ENCODE measurements at regions not wholly inside any gene's neighbourhood (a gene's known extent, or its start where the extent isn't known, plus 50 kb on each side); places are given as distances from the start of the nearest gene placed in this dataset.
A peak's percentile ranks its signal among the peaks of the same experiment; 100 is the strongest.
"Not testable (repeated sequence)": the region's sequence is repeated elsewhere in the genome, so short reads cannot be mapped to it uniquely, and the experiment has no call there.

DNA sequence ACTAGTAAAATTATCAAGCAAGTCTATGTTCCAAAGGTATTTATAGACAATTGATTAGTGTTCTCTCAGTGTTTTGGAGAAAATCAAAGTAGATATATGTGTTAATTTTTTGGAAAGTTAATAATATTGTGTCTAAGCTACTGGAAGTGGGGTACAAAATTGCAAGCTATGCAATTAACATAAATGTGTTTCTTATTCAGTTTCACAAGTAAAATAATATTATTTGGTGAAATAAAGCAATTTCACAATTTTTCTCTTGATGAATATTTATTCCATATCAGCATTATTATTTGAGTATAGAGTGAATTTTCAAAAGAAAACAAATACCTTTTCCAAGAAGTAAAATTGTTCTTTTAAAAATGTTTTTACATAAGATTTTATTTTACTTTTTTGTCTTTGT lies 1047.7 kb downstream of the TBL1XR1 start:
- no peak for DNase-seq

DNA sequence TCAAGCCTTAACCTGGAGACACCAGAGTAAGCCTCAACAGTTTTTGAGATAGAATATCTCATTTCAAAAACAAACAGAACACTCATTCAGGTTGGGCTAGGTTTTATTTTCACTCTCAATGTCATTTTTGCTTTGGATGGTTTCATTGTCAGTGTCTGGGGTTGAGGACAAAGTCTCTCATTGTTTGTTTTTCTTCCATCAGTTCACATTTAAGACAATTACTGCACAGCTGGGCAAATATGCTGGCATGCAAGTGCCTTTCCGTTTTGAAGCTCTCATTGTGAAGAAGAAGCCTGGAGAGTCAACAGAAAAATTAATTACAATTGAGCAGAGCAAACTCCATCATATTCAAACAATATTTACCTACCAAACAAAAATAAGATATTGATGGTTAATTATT lies 1050.0 kb downstream of the TBL1XR1 start:
- DNase-seq: peak; percentile 98

DNA sequence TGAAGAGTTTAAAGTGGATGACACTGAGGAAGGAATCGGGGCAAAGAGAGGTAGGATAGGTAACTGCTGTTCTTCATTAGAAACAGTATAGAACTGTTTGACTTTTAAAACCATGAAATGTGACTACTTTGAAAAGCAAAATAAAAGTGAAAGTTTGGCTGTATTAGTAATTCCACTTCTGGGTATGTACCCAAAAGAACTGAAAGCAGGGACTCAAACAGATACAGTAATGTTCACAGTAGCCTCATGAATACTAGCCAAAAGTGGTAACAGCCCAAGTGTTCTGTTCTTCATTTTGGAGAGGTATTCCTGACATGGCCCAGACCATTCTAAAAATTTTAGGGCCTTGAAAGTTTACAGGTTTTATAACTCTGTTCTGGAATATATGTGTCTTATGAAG lies 1055.4 kb downstream of the TBL1XR1 start:
- no peak for DNase-seq

DNA sequence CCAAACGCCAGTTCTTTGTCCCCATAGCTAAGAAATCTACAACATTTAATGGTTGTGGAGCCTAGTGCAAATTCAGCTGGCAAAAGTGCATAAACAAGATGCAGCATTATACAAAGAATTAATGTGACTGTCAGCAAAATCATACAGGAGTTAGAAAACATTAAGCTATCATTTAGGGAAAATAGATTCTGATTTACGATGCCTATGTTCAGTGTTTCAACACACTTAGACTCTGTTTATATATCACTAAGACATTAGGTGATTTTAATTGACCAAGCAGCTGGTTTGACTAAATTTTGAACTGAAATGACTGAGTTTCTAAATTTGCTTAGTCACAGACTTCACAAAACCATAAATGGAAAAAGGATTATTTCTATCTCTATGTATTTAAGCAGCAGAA lies 1076.8 kb downstream of the TBL1XR1 start:
- peak; percentile 93 for DNase-seq

DNA sequence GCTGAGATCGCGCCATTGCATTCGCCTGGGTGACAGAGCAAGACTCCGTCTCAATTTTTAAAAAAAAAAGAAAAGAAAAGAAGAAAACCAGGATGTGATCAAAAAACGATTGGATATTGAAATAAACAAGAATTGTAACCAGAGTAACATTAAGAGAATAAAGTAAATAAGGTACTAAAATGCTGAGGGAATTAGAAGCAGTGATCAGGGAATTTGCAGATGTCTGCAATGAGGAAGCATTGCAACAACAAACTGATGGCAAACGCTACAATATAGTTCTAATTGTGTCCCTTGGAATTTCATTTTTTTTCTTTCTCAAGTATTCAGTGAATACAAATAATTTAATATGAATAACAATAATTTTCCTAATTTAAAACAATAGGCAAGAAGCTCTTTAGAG lies 1077.5 kb downstream of the TBL1XR1 start:
- DNase-seq: peak; percentile 47

DNA sequence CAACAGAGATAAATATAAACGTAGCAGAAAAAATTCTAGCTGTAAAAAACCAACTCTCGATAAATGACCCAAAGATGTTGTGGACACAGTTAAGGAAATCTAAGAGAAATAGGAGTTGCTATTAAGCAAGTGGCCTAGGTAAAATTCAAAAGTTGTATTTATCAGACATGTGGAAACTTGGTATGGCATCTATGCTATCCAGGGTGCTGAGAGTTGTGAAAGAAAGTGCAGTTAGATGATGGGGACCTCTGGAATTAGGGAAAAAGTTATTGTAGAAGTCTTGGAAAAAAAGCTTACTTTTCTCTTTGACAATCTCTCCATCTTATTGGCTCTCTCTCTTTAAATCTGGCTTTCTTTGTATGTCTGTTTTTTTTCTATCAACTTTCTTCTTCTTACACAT lies 1090.9 kb downstream of the TBL1XR1 start:
- no peak for DNase-seq

DNA sequence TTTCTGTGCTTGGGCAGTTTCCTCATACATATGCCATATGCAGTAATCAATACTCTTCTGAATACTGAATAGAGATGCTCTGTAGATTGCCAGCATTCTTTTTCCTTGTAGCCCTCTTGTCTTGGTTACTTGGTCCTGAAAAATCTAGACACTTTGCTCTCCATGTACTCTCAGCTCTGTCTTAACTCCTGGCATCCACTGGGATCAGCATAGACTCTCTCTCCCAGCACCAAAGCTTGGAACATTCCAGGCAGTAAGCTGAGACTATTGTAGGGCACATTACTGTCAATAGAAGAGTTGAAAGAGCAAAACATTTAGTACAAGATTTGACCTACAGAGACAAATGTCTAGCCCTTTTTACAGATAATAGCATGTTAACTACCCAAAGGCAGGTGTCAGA lies 1100.3 kb downstream of the TBL1XR1 start:
- peak; percentile 59 for DNase-seq

DNA sequence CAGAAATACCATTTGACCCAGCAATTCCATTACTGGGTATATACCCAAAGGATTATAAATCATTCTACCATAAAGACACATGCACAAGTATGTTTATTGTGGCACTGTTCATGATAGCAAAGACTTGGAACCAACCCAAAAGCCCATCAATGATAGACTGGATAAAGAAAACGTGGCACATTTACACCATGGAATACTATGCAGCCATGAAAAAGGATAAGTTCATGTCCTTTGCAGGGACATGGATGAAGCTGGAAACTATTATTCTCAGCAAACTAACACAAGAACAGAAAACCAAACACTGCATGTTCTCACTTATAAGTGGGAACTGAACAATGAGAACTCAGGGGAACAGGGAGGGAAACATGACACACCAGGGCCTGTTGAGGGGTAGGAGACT lies 1103.4 kb downstream of the TBL1XR1 start:
- DNase-seq: not testable (repeated sequence)

DNA sequence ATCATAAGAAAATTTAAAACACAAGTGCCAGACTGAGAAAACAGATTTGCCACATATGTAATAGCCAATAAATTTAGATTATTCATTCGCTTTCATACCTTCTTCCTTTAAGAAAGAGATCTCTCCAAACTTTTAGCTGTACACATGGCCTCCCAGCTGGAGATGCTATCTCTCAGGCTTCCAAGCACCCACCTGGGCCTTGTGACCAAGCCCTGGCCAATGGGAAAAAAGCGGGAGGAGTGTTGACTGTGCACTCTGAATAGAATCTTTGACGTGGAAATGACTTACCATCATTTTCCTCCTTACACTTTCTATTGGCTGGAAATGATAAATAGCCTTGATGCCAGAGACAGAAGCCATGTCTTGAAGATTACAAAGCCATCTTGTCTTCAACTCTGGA lies 1106.6 kb downstream of the TBL1XR1 start:
- no peak for DNase-seq

DNA sequence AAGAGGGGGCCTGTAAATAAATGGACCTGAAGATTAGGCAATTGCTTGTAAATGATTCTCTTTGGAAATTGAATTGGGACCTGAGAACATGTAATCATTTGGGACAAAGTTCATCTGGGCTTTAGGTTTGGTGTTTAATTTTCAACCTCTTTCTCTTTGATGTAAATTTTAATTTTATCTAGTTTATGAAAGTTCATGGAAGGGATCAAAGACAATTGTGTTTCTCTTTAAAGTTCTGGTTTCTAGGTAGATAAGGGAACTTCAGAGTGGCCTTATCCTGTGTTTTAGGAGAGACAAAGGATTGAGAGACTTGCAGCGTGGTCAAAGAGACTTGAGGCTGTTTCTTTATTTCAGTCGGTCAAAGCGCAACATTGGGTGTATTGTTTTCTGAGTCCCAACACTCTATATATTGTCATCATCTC lies 1108.3 kb downstream of the TBL1XR1 start:
- no peak for DNase-seq

DNA sequence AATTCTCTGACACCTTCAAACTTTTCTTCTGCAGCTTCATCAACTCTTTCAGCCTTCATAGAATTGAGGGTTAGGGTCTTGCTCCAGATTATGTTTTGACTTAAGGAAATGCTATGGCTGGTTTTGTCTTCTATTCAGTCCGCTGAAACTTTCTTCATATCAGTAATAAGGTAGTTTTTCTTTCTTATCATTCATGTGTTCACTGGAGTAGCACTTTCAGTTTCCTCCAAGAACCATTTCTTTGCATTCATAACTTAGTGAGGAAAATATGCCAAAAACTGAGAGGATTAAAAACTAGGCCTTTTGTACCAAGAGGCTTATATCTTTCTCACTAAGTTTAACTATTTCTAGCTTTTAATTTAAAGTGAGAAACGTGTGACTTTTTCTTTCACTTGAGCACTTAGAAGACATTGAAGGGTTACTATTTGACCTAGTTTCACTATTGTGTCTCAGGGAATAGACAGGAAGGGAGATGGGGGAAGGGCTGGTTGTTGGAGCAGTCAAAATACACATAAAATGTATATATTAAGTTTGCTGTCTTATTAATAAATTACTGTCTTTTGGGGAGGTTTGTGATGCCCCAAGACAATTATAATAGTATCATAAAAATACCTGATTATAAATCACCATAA lies 1110.1 kb downstream of the TBL1XR1 start:
- DNase-seq: no peak

DNA sequence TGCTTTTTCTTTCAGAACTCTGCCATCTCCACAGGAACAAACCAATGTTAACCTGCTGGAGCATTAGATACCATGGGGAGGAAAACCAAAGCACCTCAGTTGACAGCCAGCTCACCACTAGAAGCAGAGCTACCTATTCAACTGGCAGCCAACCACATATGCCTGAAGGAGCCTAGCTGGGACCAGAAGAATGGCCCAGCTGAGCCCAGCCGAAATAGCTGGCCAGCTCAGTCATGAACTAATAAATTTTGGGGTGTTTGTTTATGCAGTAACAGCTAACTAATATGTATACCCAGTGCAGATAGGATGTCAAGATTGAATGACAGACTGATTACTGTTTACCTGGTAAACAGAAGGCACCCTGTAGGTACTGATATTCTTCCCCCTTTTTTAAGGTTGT lies 1117.5 kb downstream of the TBL1XR1 start:
- DNase-seq: no peak

DNA sequence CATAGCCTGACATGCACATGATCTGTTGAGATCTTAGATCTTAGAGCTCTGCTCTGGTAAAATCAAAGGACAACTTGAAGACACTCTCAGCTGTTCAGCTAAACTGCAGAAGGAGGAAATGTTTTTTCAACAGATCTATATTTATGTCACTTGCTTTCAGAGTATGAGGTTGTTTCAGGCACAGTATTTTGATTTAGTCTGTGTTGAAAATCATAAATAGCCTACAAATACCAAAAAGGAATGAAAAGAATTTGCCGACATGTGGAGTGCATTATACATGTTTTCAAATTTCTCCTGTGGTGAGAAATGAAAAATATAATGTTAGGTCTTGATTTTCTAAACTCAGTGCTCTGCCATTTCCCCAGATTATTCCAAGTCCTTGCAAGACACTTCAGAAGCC lies 1118.4 kb downstream of the TBL1XR1 start:
- no peak for DNase-seq

DNA sequence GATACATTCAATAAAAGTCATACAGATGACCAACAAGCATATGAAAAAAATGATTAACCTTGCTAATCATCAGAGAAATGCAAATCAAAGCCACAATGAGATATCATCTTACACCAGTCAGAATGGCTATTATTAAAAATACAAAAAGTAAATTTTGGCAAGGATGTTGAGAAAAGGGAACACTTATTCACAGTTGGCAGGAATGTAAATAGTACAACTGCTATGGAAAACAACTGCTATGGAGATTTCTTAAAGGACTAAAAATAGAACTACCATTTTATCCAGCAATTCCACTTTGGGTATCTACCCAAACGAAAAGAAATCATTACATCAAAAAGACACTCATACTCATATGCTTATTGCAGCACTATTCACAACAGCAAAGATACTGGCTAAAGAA lies 1121.8 kb downstream of the TBL1XR1 start:
- no peak for DNase-seq

DNA sequence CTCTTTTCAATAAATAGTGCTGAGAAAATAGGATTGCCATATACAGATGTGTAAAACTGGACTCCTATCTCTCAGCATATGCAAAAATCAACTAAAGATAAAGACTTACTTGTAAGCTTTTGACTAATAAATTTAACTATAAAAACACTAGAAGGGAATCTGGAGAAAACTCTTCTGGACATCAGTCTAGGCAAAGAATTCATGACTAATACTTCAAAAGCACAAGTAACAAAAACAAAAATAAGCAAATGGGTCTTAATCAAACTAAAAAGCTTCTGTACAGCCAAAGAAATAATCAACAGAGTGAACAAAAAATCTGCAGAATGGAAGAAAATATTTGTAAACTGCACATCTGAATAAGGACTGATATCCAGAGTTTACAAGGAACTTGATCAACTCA lies 1122.2 kb downstream of the TBL1XR1 start:
- no peak for DNase-seq

DNA sequence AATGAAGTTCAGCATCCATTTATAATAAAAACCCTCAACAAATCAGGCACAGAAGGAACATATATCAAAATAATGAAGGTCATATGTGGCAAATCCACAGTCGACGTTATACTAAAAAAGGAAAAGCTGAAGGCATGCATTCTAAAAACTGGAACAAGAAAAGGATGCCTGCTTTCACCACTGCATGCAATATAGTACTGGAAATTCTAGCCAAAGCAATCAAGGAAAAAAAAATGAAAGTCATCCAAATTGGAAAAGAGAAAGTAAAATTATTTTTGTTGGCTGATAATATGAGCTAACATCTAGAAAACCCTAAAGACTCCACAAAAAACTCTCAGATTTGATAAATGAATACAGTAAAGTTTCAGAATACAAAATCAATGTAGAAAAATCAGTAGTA lies 1123.2 kb downstream of the TBL1XR1 start:
- DNase-seq: no peak

DNA sequence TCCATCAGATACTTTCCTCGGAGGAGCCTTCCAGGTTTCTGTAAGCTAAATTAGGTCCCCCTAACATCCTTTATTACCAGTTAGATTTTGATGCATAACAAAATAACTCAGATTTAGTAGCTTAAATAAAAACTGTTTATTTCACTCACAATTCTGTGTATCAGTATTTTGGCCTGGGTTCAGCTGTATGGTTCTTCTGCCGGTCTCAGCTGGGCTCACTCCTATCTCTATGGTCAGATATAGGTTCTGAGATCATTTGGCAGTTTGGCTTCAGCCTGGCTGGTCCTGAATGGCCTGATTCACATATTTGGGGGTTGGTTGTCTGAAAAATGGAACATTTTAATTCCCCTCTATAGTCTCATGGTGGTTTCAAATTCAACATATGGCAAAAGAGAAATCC lies 1125.3 kb downstream of the TBL1XR1 start:
- no peak for DNase-seq

DNA sequence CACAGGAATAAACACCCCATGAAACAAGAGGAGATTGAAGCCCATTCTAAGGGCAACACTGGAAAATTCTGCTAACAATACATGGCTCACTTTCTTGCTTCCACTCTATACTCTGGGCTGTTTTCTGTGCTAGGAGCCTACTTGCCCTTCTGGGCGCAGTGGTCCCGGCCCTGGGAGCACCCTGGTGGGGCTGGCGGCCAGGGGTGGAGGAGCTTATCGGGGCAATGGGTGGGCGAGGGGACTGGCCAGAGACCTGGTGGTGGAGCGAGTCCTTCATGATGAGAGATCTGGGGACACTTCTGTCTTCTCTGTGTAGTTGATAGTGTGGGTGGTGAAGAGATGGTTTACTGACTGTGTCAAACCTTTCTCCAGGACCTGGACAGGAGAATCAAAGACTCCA lies 1128.5 kb downstream of the TBL1XR1 start:
- no peak for DNase-seq

DNA sequence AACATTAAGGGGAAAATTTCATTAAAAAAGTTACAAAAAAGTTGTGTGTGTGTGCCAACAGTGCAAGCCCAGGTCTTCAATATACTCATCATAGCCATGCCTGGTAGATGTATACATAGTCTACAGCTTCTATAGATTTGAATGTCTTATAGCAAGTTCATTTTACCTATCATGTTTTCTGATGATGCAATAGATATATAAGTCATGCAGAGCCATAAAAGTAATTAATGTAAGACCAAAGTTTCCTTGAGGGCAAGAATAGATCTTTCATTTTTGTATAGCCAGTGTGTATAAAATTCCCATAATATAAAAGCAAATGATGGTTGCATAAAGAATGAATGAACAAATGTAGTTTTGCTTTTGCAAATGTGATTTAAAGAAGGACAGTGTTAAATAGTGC lies 1138.4 kb downstream of the TBL1XR1 start:
- DNase-seq: no peak

DNA sequence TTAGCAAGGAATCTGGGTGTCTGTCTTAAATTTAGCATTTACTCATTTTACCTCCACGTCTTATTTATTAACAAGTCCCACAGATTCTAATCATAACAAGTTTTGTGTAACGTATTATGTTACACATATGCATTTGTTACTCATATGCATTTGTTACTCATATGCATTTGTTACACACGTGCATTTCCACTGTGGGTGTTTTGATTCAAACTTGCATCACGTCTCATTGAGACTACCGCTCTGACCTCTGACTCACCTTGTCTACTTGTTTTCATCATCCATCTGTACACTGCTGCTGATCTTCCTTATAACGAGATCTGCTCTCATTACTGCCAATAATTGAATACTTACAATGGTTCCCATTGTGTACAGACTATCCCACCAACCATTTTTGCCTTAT lies 1141.4 kb downstream of the TBL1XR1 start:
- peak; percentile 99 for DNase-seq

DNA sequence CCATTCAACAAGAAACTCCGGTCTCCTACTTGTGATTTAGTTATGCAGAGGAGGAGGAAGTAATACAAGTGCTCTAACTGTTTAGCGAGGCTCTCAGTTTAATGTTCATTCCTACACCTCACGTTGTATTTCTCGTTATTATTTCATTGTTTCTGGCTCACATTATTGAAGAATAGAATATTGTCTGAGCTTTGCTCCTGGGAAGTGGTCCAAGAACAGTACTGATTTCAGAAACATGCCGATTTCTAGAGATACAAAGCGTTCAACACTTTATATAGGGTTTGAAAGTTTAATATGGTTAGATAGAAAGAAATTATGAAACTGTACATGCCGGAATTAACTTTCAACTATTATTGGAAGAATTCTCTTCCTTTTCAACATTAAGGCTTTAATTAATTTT lies 1145.5 kb downstream of the TBL1XR1 start:
- no peak for DNase-seq

DNA sequence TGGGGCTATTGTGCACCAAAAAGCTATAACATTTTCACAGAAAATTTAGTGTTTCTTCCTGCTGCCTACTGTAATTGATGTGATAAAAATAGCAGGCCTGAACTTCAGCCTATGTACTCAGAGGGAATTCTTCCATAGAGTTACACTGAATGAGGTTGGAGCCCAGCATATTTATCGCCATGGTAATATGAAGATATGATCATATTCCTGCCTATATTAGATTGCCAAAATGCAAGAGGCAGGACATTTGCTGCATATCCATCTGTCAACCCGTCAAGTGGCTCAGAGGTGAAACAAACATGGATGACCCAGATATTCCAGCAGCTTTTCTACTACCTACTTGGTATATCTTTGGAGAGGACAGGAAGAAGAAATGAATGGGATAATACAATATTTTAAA lies 1150.6 kb downstream of the TBL1XR1 start:
- DNase-seq: peak; percentile 74

DNA sequence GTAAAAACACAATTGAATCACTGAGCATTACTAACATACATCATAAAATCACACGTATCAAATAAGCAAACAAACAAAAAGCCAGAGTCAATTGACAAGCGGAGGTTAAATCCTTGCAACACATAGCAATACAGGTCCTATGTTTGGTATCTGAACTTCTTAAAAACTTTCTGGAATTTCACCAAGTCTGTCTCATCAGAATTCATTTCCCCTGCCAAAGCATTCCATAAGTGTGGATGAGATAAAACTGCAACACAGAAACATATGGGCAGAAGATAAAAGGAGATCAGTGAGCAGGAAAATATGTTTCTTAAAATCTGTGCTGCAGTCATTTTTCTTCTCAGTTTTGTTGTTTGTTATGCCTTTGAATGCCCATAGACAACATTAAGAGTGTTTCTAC lies 1155.5 kb downstream of the TBL1XR1 start:
- DNase-seq: no peak

DNA sequence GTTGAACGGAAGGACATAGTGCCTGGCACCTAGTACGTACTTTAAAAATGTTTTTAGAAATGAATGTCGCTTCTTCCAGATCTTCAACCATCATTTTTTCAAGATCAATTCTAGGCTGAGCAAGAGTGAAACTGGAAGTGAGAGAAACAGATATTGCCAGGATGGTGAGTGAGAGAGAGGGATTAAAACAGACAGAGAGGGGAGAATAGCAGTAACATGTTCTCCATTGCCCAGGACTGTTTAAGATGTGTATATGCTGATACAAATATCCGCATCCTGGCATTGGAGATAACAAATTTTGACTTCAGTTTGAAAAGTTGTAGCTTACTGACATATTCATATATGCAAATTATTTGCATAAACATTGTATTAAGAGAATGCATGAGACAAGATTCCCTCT lies 1156.1 kb downstream of the TBL1XR1 start:
- DNase-seq: no peak

DNA sequence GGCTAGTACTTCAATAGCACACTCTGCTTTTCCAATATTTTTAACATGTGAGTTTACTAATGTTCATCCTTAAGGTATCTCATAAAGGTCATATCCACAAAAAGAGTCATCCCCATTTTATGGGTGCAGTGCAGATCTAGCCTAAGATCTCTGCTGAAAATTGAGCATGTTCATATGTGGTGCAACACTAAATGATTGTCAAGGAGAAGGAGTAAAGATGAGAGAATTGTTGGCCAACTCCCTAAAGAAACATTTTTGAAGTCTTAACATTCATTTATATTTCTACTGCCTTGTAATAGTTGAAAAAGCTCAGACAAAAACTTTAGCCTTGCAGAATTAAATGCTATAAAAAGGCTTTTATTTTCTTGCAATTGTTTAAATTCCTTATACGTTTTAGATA lies 1159.6 kb downstream of the TBL1XR1 start:
- no peak for DNase-seq

DNA sequence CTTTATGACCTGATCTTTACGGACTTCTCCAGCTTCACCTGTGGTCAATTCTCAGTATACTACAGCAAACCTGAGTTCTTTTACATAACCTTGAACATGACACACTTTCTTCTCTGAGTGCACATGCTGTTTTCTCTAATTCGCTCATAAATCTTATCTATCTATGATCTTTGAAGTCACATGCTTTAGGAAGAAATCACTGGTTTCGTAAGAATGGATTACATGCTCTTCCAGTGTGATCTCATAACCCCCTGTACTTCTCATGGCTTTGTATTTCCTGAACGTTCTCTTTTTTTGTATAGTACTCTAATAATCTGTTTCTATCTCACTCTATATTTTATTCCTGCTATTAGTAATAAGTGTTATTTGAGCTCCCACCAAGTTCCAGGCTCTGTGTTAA lies 1165.2 kb downstream of the TBL1XR1 start:
- no peak for DNase-seq

Data from NCI-H69 (cell line).